NCI-H1092 treated with DMSO at 0.1 percent for 48 hours (cell line): ENCODE measurements at regions not wholly inside any gene's neighbourhood (a gene's known extent, or its start where the extent isn't known, plus 50 kb on each side); places are given as distances from the start of the nearest gene placed in this dataset.
"Not testable (repeated sequence)": the region's sequence is repeated elsewhere in the genome, so short reads cannot be mapped to it uniquely, and the experiment has no call there.

Source experiments
- DNase-seq: peaks from one replicate; lab custom pipeline; 2025; lab: John Stamatoyannopoulos, UW

- no peak for DNase-seq
These were observed 153.2 kb upstream of the FGF10 start for GRCh38 chr5:44542470-44542869.

- no peak for DNase-seq
These were observed 150.3 kb upstream of the FGF10 start for GRCh38 chr5:44539602-44539919.

GRCh38 chr5:44538797-44539601, 149.8 kb upstream of the FGF10 start:
- DNase-seq, result no peak

- peak; percentile 28 for DNase-seq
These were observed 147.5 kb upstream of the FGF10 start for GRCh38 chr5:44536650-44537260.

GRCh38 chr5:44535621-44536020, 146.4 kb upstream of the FGF10 start:
- no peak for DNase-seq

- DNase-seq, result no peak
These were observed 143.8 kb upstream of the FGF10 start for GRCh38 chr5:44532981-44533380.

- not testable (repeated sequence) for DNase-seq
These were observed 142.5 kb upstream of the FGF10 start for GRCh38 chr5:44531756-44532155.

GRCh38 chr5:44530783-44531182, 141.6 kb upstream of the FGF10 start:
- not testable (repeated sequence) for DNase-seq

- DNase-seq, result no peak
These were observed 122.4 kb upstream of the FGF10 start for GRCh38 chr5:44511596-44511995.

GRCh38 chr5:44506561-44506960, 117.3 kb upstream of the FGF10 start:
- DNase-seq, result no peak

GRCh38 chr5:44499381-44499780, 110.2 kb upstream of the FGF10 start:
- no peak for DNase-seq

- DNase-seq, result no peak
These were observed 108.4 kb upstream of the FGF10 start for GRCh38 chr5:44497606-44498005.

GRCh38 chr5:44495280-44495679, 106.1 kb upstream of the FGF10 start:
- DNase-seq, result no peak

GRCh38 chr5:44489759-44490158, 100.5 kb upstream of the FGF10 start:
- no peak for DNase-seq

GRCh38 chr5:44486591-44486990, 97.4 kb upstream of the FGF10 start:
- DNase-seq, result no peak

GRCh38 chr5:44454002-44454401, 64.8 kb upstream of the FGF10 start:
- DNase-seq, result no peak

GRCh38 chr5:44446399-44446798, 57.2 kb upstream of the FGF10 start:
- no peak for DNase-seq

GRCh38 chr5:44443172-44443571, 54.0 kb upstream of the FGF10 start:
- no peak for DNase-seq

GRCh38 chr5:44441460-44441859, 52.2 kb upstream of the FGF10 start:
- no peak for DNase-seq

GRCh38 chr5:44440186-44440585, 51.0 kb upstream of the FGF10 start:
- DNase-seq, result no peak
